ENCODE measurements at regions not wholly inside any gene's neighbourhood (a gene's known extent, or its start where the extent isn't known, plus 50 kb on each side); places are given as distances from the start of the nearest gene placed in this dataset.

DNA sequence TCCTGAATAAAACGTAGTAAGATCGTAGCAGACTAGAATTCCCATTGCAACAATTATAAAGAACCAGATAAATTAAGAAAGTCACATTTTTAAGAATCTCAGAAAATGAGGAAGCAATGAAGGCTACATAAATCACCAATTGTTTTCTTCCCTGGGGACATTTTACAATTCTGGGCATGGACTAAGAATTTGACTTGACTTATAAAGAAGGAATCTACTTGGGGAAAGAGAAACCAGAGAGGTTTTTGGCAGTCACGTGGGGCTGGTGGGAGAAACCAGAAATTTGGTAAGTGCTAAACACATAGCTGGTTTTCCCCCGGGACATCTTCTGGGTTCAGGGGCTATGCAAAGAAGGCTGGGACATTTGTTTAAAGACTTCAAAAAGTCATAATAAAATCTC lies 109.8 kb upstream of the IL6 start:
- TF ChIP-seq, protein P1, sequence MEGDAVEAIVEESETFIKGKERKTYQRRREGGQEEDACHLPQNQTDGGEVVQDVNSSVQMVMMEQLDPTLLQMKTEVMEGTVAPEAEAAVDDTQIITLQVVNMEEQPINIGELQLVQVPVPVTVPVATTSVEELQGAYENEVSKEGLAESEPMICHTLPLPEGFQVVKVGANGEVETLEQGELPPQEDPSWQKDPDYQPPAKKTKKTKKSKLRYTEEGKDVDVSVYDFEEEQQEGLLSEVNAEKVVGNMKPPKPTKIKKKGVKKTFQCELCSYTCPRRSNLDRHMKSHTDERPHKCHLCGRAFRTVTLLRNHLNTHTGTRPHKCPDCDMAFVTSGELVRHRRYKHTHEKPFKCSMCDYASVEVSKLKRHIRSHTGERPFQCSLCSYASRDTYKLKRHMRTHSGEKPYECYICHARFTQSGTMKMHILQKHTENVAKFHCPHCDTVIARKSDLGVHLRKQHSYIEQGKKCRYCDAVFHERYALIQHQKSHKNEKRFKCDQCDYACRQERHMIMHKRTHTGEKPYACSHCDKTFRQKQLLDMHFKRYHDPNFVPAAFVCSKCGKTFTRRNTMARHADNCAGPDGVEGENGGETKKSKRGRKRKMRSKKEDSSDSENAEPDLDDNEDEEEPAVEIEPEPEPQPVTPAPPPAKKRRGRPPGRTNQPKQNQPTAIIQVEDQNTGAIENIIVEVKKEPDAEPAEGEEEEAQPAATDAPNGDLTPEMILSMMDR (IDR thresholded peaks at IDR 0.05) = no peak
- TF ChIP-seq POLR2A (IDR thresholded peaks at IDR 0.05) = no peak

Data from thyroid gland (tissue), 4 donors.